ENCODE measurements at regions not wholly inside any gene's neighbourhood (a gene's known extent, or its start where the extent isn't known, plus 50 kb on each side); places are given as distances from the start of the nearest gene placed in this dataset.
A peak's percentile ranks its signal among the peaks of the same experiment; 100 is the strongest.

DNA sequence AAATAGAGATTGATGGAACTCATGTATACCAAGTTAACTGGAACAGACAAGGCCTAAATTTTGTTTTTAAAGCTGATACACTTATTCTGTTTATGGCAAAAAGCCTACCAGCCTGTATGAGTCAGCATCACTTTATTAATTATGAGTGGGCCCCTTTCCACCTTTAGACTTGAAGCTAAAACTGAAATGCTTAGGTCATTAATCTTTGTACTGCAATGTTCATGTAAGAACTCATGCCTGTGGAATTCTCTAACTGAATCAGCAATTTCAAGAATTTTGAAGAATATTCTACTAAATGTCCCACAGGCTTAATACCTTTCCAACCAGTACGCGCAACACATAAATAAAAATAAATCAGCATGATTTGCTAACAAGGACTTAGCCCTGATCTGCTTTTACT is 140.2 kb upstream of the PHACTR1 start:
- no peak for DNase-seq (ENCODE audit: low read depth)
- TF ChIP-seq, protein P1, sequence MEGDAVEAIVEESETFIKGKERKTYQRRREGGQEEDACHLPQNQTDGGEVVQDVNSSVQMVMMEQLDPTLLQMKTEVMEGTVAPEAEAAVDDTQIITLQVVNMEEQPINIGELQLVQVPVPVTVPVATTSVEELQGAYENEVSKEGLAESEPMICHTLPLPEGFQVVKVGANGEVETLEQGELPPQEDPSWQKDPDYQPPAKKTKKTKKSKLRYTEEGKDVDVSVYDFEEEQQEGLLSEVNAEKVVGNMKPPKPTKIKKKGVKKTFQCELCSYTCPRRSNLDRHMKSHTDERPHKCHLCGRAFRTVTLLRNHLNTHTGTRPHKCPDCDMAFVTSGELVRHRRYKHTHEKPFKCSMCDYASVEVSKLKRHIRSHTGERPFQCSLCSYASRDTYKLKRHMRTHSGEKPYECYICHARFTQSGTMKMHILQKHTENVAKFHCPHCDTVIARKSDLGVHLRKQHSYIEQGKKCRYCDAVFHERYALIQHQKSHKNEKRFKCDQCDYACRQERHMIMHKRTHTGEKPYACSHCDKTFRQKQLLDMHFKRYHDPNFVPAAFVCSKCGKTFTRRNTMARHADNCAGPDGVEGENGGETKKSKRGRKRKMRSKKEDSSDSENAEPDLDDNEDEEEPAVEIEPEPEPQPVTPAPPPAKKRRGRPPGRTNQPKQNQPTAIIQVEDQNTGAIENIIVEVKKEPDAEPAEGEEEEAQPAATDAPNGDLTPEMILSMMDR (conservative IDR thresholded peaks at IDR 0.05; ENCODE audit: low read depth, low read length) = no peak
- H3K4me3 ChIP-seq (ENCODE audit: low read depth, low read length) = no peak overlapping the region

DNA sequence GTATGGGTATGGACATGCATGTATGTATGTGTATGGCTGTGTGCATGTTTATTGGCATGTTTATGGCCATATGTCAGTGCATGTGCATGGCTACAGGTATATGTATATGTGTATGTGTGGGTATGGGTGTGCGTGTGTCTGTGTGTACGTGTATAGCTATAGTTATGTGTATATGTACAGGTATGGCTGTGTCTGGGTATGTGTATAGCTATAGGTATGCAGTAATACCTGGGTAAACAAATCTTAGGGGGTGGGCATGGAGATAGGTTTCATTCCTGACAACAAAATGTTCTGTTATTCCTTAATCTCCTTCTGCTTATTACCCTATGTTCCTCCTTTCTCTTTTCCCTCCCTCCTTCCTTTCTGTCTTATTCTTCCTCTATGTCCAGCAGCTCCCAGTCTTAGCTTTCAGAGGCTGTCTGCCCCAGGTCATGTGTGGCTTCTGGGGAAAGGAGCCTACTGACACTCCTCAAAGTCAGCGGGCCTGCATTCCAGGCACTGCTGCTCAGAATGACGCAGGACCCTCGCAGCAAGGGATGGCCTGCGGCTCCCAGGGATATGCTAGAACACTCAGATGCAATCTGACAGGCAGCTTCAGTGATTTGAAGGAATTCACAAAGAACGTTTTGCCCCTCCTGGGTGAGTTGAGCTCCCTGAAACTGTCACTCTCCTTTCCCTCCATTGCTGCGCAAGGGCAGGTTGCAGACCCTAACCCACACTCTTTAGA is 139.3 kb upstream of the PHACTR1 start:
- H3K4me3 ChIP-seq (ENCODE audit: low read depth, low read length) = no peak overlapping the region
- DNase-seq (ENCODE audit: low read depth) = peak; percentile 81
- TF ChIP-seq, protein P1 (conservative IDR thresholded peaks at IDR 0.05; ENCODE audit: low read depth, low read length) = no peak

DNA sequence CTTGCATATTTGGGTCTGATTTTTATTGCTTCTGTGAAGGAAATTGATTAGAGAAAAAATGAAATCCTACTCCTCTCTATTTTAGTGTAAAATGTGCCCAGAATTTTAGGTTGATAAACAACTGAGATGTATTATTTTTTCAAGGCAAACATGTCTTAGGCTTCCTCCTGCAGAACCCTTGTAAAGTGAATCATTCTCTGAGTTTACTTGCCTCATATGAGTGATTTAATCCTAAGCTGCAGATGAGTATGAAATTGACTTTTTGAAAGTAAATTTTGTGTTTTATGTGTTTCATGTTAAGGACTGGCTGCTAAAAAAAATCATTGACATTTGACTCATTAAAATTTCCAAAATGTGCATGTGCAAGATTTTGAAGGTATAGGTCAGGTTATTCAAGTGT is 138.5 kb upstream of the PHACTR1 start:
- DNase-seq (ENCODE audit: low read depth) = no peak
- TF ChIP-seq, protein P1 (conservative IDR thresholded peaks at IDR 0.05; ENCODE audit: low read depth, low read length) = no peak
- no peak overlapping the region for H3K4me3 ChIP-seq (ENCODE audit: low read depth, low read length)

DNA sequence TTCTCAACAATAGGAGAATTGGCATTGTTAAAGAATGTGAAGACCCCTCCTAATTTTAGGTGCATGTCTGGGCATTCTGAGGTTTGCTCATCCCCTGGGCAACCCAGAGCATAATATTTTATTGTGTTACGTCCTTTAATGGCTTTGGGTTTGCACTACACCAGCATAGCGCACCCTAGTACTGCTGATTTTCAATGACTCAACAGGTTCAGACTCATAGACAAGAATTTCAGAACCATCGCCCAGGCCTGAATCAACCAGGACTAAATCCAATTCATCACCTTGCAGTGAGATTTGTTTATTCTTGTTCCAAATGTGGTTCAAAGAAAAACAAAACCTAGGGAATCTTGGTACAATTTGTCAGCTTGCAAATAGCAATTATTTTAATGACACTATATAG is 137.8 kb upstream of the PHACTR1 start:
- no peak for DNase-seq (ENCODE audit: low read depth)
- TF ChIP-seq, protein P1 (conservative IDR thresholded peaks at IDR 0.05; ENCODE audit: low read depth, low read length) = no peak
- no peak overlapping the region for H3K4me3 ChIP-seq (ENCODE audit: low read depth, low read length)

DNA sequence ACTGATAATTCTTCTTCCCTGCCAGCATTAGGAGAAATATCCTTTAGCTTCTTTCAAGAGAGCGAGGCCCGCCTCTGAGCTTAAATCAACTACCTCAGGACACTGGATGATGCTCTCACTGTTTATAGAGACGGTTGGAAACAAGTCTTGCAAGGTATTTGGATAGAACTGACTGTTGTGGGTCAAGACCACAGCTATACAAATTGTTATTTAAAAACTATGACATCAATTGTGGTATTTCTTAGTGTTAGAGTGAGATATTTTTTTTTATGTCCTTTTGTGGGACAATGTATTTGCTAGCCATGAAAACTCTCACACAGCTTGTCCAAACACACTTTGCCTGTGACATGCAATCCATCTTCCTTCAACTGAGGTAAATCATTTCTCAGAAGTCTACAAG is 136.3 kb upstream of the PHACTR1 start:
- H3K4me3 ChIP-seq (ENCODE audit: low read depth, low read length) = no peak overlapping the region
- DNase-seq (ENCODE audit: low read depth) = no peak
- TF ChIP-seq, protein P1 (conservative IDR thresholded peaks at IDR 0.05; ENCODE audit: low read depth, low read length) = no peak

DNA sequence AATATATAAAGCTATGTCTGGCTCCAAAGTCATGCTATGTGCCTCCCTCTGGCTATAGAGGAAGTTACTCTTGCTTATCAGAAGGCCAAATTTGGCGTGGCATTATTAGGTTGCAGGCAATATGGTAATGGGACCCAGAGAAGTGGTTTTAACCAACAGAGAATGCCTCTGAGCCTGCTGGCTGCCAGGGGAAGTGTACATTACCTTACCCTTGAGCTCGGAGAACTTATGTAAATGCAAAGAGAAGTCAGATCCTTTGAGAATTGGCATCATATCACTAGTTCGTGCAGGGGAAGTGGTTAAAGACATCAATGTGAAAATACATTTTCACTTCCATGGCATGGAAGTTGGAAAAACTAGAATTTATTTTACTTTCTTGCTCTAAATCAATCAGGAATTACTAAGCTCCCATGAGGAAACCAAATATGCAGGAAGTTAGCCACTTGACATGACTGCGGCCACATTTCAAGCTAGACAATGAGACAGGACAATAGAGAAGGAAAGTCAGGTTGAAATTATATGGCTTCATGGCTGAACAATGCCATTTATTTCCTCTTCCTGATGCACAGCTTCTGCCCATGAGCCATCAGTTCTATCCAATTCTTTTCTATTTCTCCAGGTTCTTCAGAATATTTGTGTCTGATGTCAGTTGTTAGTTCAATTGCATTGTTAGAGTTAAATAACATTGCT is 134.0 kb upstream of the PHACTR1 start:
- TF ChIP-seq, protein P1 (conservative IDR thresholded peaks at IDR 0.05; ENCODE audit: low read depth, low read length) = no peak
- no peak overlapping the region for H3K4me3 ChIP-seq (ENCODE audit: low read depth, low read length)
- DNase-seq (ENCODE audit: low read depth) = no peak

Data from epithelial cell of proximal tubule (primary cell).